GM18951 (cell line): ENCODE measurements at regions not wholly inside any gene's neighbourhood (a gene's known extent, or its start where the extent isn't known, plus 50 kb on each side); places are given as distances from the start of the nearest gene placed in this dataset.

Source experiments
- POLR2A ChIP-seq: IDR thresholded peaks from 4 replicates; pipeline ENCODE4 v1.6.1; 2011; ENCODE audit warnings: mild to moderate bottlenecking; ENCODE audit not compliant: insufficient read length, insufficient read depth; ENCODE audit errors: extremely low read depth
- in situ Hi-C: fragments of 300-500 bp; cut with MboI; formaldehyde crosslinking; loops from one replicate; pipeline ENCODE4 v1.12.0; 2022; ENCODE audit warnings: low sequenced_read_pairs, mixed read lengths, inconsistent platforms; ENCODE audit not compliant: unreplicated experiment

- no peak for TF ChIP-seq POLR2A
- in situ Hi-C loops = no loop called here
These were observed 2380.4 kb downstream of the MAT2B start for GRCh38 chr5:165885623-165886350.

GRCh38 chr5:165887147-165887546 is 2381.7 kb downstream of the MAT2B start:
- in situ Hi-C loops = no loop called here

GRCh38 chr5:165892383-165892782 is 2387.0 kb downstream of the MAT2B start:
- in situ Hi-C loops = no loop called here
- TF ChIP-seq POLR2A = no peak

More at GRCh38 chr5:165887147-165887546, 2381.7 kb downstream of the MAT2B start:
- TF ChIP-seq POLR2A = no peak

- no peak for TF ChIP-seq POLR2A
- in situ Hi-C loops = no loop called here
These were observed 2389.5 kb downstream of the MAT2B start for GRCh38 chr5:165894916-165895315.

GRCh38 chr5:165903835-165904234 is 2387.6 kb upstream of the WWC1 start:
- in situ Hi-C loops = no loop called here
- no peak for TF ChIP-seq POLR2A

GRCh38 chr5:165906871-165907270 is 2384.6 kb upstream of the WWC1 start:
- no peak for TF ChIP-seq POLR2A
- in situ Hi-C loops = no loop called here

- no peak for TF ChIP-seq POLR2A
- in situ Hi-C loops = no loop called here
These were observed 2378.4 kb upstream of the WWC1 start for GRCh38 chr5:165913059-165913458.

- TF ChIP-seq POLR2A = no peak
- in situ Hi-C loops = no loop called here
These were observed 2377.0 kb upstream of the WWC1 start for GRCh38 chr5:165914456-165914855.

- no peak for TF ChIP-seq POLR2A
- in situ Hi-C loops = no loop called here
These were observed 2372.2 kb upstream of the WWC1 start for GRCh38 chr5:165919196-165919595.

GRCh38 chr5:165920655-165921054 is 2370.8 kb upstream of the WWC1 start:
- in situ Hi-C loops = no loop called here
- no peak for TF ChIP-seq POLR2A

- no peak for TF ChIP-seq POLR2A
- in situ Hi-C loops = no loop called here
These were observed 2362.5 kb upstream of the WWC1 start for GRCh38 chr5:165928971-165929370.

- in situ Hi-C loops = no loop called here
- no peak for TF ChIP-seq POLR2A
These were observed 2350.9 kb upstream of the WWC1 start for GRCh38 chr5:165940541-165940940.

- no peak for TF ChIP-seq POLR2A
- in situ Hi-C loops = no loop called here
These were observed 2334.6 kb upstream of the WWC1 start for GRCh38 chr5:165956854-165957253.

GRCh38 chr5:165981671-165982070 is 2309.8 kb upstream of the WWC1 start:
- in situ Hi-C loops = no loop called here
- no peak for TF ChIP-seq POLR2A
